GM21723 (cell line): ENCODE measurements at regions not wholly inside any gene's neighbourhood (a gene's known extent, or its start where the extent isn't known, plus 50 kb on each side); places are given as distances from the start of the nearest gene placed in this dataset.

ENCODE experiments used
- ATAC-seq: cut with Tn5 transposase; IDR thresholded peaks from one replicate; pipeline ENCODE4 v1.9.1; 2021; ENCODE audit warnings: mild to moderate bottlenecking, moderate library complexity; ENCODE audit not compliant: unreplicated experiment

- no peak for ATAC-seq
Observed at GRCh38 chr1:37237948-37238347, 203.6 kb upstream of the GRIK3 start.

GRCh38 chr1:37238364-37239224 is 204.3 kb upstream of the GRIK3 start:
- no peak for ATAC-seq

GRCh38 chr1:37239225-37239740 is 205.0 kb upstream of the GRIK3 start:
- no peak for ATAC-seq

- ATAC-seq, result no peak
Observed at GRCh38 chr1:37240897-37241296, 206.6 kb upstream of the GRIK3 start.

- no peak for ATAC-seq
Observed at GRCh38 chr1:37242501-37242900, 208.2 kb upstream of the GRIK3 start.

- ATAC-seq, result no peak
Observed at GRCh38 chr1:37243368-37244082, 209.2 kb upstream of the GRIK3 start.

GRCh38 chr1:37244083-37244480 is 209.8 kb upstream of the GRIK3 start:
- ATAC-seq, result no peak

- ATAC-seq, result no peak
Observed at GRCh38 chr1:37244815-37245214, 210.5 kb upstream of the GRIK3 start.

GRCh38 chr1:37246631-37247030 is 212.3 kb upstream of the GRIK3 start:
- ATAC-seq, result no peak

GRCh38 chr1:37250371-37250770 is 216.1 kb upstream of the GRIK3 start:
- ATAC-seq, result no peak

GRCh38 chr1:37255136-37255795 is 219.1 kb upstream of the ZC3H12A start:
- ATAC-seq, result no peak

GRCh38 chr1:37255868-37256267 is 218.5 kb upstream of the ZC3H12A start:
- ATAC-seq, result no peak

GRCh38 chr1:37257646-37258045 is 216.7 kb upstream of the ZC3H12A start:
- no peak for ATAC-seq

- ATAC-seq, result no peak
Observed at GRCh38 chr1:37258068-37258467, 216.3 kb upstream of the ZC3H12A start.

- ATAC-seq, result no peak
Observed at GRCh38 chr1:37259019-37259418, 215.4 kb upstream of the ZC3H12A start.

- ATAC-seq, result no peak
Observed at GRCh38 chr1:37261129-37261528, 213.3 kb upstream of the ZC3H12A start.

- ATAC-seq, result no peak
Observed at GRCh38 chr1:37262439-37263170, 211.8 kb upstream of the ZC3H12A start.

- ATAC-seq, result no peak
Observed at GRCh38 chr1:37265156-37265555, 209.2 kb upstream of the ZC3H12A start.

GRCh38 chr1:37265786-37266667 is 208.4 kb upstream of the ZC3H12A start:
- ATAC-seq, result no peak
